MM.1S (cell line): ENCODE measurements at regions not wholly inside any gene's neighbourhood (a gene's known extent, or its start where the extent isn't known, plus 50 kb on each side); places are given as distances from the start of the nearest gene placed in this dataset.

Experiments used
- CTCF ChIP-seq: fragments of 300-600 bp; sonication (generic); IDR thresholded peaks from 2 replicates; pipeline ENCODE4 v1.5.1; 2016; ENCODE audit warnings: antibody characterized with exemption, low read length, mixed read lengths
- EZH2phosphoT487 ChIP-seq: fragments of 300-600 bp; sonication (generic); IDR thresholded peaks from 2 replicates; pipeline ENCODE4 v1.6.1; 2018; ENCODE audit warnings: antibody characterized with exemption, low read length

DNA sequence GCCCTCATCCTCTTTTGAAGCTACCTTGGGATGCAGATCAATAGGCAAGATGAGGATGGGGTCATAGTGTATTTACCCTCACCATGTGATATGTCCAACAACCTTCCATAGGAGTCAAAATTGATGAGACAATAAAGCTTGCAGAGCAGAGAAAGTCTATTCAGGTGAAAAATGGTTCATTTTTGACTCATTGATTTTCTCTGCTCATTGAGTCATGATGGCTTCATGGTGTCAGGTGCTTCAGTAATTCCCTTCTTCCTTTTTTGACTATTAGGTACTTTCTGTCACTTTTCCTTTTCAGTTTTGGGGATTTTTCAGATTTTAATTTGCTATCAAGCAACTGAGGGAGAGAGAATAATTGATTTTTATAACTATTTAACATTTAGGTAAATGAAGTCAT is 55.9 kb upstream of the IL2 start:
- TF ChIP-seq CTCF, result no peak
- no peak for TF ChIP-seq EZH2phosphoT487
